Hepatocyte (in vitro differentiated cells): ENCODE measurements at regions not wholly inside any gene's neighbourhood (a gene's known extent, or its start where the extent isn't known, plus 50 kb on each side); places are given as distances from the start of the nearest gene placed in this dataset.

Experiments
- DNase-seq: peaks from one replicate; pipeline ENCODE4 v3.0.0-alpha.2; 2016; ENCODE audit warnings: low spot score
- H2AFZ ChIP-seq: fragments of 200-600 bp; sonication (generic); 2 replicates; pipeline ENCODE4 v1.6.0; 2016; ENCODE audit warnings: antibody characterized with exemption, mild to moderate bottlenecking
- H3K27ac ChIP-seq: fragments of 200-600 bp; sonication (generic); 2 replicates; pipeline ENCODE4 v1.5.1; 2016; ENCODE audit warnings: mild to moderate bottlenecking
- H3K27me3 ChIP-seq: fragments of 200-600 bp; sonication (generic); 2 replicates; pipeline ENCODE4 v1.6.1; 2016
- H3K36me3 ChIP-seq: fragments of 200-600 bp; sonication (generic); replicated peaks from 2 replicates; pipeline ENCODE4 v1.5.1; 2016; ENCODE audit warnings: low read depth; ENCODE audit not compliant: insufficient read depth
- H3K4me1 ChIP-seq: fragments of 200-600 bp; sonication (generic); 2 replicates; pipeline ENCODE4 v1.5.1; 2016; ENCODE audit warnings: mild to moderate bottlenecking, moderate library complexity; ENCODE audit not compliant: insufficient read depth
- H3K4me2 ChIP-seq: fragments of 200-600 bp; sonication (generic); 2 replicates; pipeline ENCODE4 v1.6.0; 2016
- H3K4me3 ChIP-seq: fragments of 200-600 bp; sonication (generic); 2 replicates; pipeline ENCODE4 v1.5.1; 2016; ENCODE audit warnings: mild to moderate bottlenecking
- H3K79me2 ChIP-seq: fragments of 200-600 bp; sonication (generic); 2 replicates; pipeline ENCODE4 v1.6.0; 2017; ENCODE audit warnings: mild to moderate bottlenecking
- H3K9me2 ChIP-seq: fragments of 200-600 bp; sonication (generic); replicated peaks from 2 replicates; pipeline ENCODE4 v1.6.0; 2017; ENCODE audit warnings: mild to moderate bottlenecking; ENCODE audit not compliant: insufficient read depth
- H3K9me3 ChIP-seq: fragments of 200-600 bp; sonication (generic); 2 replicates; pipeline ENCODE4 v1.5.1; 2016; ENCODE audit warnings: low read depth, mild to moderate bottlenecking
- H4K20me1 ChIP-seq: fragments of 200-600 bp; sonication (generic); 2 replicates; pipeline ENCODE4 v1.6.0; 2016; ENCODE audit warnings: mild to moderate bottlenecking; ENCODE audit not compliant: insufficient read depth, poor library complexity, severe bottlenecking
- EZH2 ChIP-seq: fragments of 200-600 bp; sonication (generic); IDR thresholded peaks from 2 replicates; pipeline ENCODE4 v1.6.1; 2016; ENCODE audit warnings: antibody characterized with exemption, mild to moderate bottlenecking, borderline replicate concordance
- EZH2phosphoT487 ChIP-seq: fragments of 200-600 bp; sonication (generic); IDR thresholded peaks from one replicate; pipeline ENCODE4 v1.6.1; 2018; ENCODE audit warnings: antibody characterized with exemption, mild to moderate bottlenecking, low read depth, moderate library complexity; ENCODE audit not compliant: unreplicated experiment, severe bottlenecking
- WGBS: methylation state at CpG from one replicate; pipeline ENCODE4 v1.1.6; 2016; ENCODE audit warnings: low lambda C conversion rate; ENCODE audit errors: missing lambda C conversion rate; 5-methylcytosine and 5-hydroxymethylcytosine counted together
- TF ChIP-seq, protein P1 (sequence below): fragments of 200-600 bp; sonication (generic); IDR thresholded peaks from 2 replicates; pipeline ENCODE4 v1.5.1; 2016; ENCODE audit warnings: antibody characterized with exemption, mild to moderate bottlenecking; ENCODE audit not compliant: poor library complexity

DNA sequence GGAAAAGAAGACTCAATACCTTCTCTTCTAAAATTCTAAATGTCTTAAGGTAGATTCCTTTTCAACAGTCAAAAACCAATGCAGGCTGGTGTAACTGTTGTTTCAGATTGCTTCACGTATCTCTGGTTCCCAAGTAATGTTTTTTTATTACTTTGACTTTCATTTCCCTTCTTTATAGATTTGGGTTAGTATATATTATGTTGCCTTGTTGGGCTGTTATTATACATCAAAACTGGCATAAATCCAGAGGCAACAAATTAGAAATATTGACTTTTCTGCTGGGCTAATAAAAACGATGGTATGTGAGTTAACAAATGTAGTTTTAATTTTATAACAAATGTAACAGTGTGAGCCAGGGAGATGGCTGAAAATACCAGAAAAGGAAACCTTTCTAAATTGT, 444.7 kb upstream of the TENM3 start:
- no peak overlapping the region for H2AFZ ChIP-seq
- no peaks in the 10 kb centered on the region for H3K36me3 ChIP-seq
- H3K27ac ChIP-seq = no peak overlapping the region
- no peaks in the 10 kb centered on the region for H3K79me2 ChIP-seq
- H4K20me1 ChIP-seq = no peaks in the 10 kb centered on the region
- H3K9me2 ChIP-seq = no peaks in the 10 kb centered on the region
- no peaks in the 10 kb centered on the region for H3K4me1 ChIP-seq
- DNase-seq = no peak
- no peak overlapping the region for H3K4me3 ChIP-seq
- WGBS = 60% methylated on average over 2 of the region's 2 CpGs
- TF ChIP-seq EZH2 = no peak
- TF ChIP-seq, protein P1, sequence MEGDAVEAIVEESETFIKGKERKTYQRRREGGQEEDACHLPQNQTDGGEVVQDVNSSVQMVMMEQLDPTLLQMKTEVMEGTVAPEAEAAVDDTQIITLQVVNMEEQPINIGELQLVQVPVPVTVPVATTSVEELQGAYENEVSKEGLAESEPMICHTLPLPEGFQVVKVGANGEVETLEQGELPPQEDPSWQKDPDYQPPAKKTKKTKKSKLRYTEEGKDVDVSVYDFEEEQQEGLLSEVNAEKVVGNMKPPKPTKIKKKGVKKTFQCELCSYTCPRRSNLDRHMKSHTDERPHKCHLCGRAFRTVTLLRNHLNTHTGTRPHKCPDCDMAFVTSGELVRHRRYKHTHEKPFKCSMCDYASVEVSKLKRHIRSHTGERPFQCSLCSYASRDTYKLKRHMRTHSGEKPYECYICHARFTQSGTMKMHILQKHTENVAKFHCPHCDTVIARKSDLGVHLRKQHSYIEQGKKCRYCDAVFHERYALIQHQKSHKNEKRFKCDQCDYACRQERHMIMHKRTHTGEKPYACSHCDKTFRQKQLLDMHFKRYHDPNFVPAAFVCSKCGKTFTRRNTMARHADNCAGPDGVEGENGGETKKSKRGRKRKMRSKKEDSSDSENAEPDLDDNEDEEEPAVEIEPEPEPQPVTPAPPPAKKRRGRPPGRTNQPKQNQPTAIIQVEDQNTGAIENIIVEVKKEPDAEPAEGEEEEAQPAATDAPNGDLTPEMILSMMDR = no peak
- no peak for TF ChIP-seq EZH2phosphoT487
- no peaks in the 10 kb centered on the region for H3K27me3 ChIP-seq
- no peaks in the 10 kb centered on the region for H3K9me3 ChIP-seq
- no peak overlapping the region for H3K4me2 ChIP-seq

DNA sequence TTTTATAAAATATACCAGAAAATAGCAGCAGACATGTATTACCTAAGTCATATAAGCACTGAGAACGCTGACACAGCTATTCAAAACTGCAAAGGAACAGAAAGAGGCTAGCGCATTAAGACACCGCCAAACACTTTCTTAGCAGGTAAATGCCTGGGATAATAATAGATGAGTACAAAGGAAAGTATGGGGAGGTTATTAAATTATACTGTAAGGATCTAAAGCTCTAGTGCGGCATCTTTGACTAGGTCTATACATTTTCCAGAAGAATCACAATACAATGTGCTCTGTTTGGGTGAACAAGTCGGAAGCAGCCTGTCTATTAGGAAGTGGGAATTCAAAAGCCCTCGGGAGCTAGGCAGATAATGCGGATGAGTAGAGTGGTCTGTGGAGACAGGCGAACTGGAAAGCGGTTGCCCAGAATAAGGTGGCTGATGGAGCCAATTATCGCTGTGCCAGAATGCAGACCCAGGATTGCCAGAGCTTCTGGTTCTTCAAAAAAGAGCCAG, 443.6 kb upstream of the TENM3 start:
- Histone ChIP-seq H3K27me3 (peaks cover 3% of the 10 kb centered on the region), H3K9me3 (no peaks in the 10 kb centered on the region), H3K9me2 (no peaks in the 10 kb centered on the region), H3K27ac (no peak overlapping the region), H3K36me3 (no peaks in the 10 kb centered on the region), H3K4me3 (no peak overlapping the region), H3K4me2 (no peak overlapping the region), H2AFZ (no peak overlapping the region), H3K79me2 (no peaks in the 10 kb centered on the region), H4K20me1 (no peaks in the 10 kb centered on the region), H3K4me1 (no peaks in the 10 kb centered on the region)
- 95% methylated on average over 10 of the region's 10 CpGs for WGBS
- DNase-seq = no peak
- TF ChIP-seq, protein P1 = no peak
- TF ChIP-seq EZH2phosphoT487 = no peak
- no peak for TF ChIP-seq EZH2

DNA sequence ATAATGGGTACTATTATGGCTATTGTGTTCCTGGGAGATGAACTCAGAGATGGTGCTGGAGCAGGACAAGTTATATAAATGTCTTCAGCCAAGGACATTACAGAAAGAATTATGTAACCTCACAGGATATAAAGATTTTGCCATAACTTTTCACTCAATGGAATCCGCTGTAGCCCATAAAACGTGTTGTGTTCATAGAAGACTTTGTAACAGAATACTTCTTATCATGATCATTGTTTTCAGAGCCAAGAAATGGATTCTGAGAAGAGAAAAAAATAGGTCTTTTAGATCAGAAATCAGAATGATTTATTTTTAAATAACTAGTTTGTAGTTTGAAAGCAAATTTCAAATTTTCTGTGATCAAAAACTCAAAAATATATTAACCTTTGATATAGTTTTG, 441.0 kb upstream of the TENM3 start:
- Histone ChIP-seq H4K20me1 (no peaks in the 10 kb centered on the region), H2AFZ (no peak overlapping the region), H3K9me2 (no peaks in the 10 kb centered on the region), H3K4me1 (no peaks in the 10 kb centered on the region), H3K4me2 (no peak overlapping the region), H3K79me2 (no peaks in the 10 kb centered on the region), H3K9me3 (no peaks in the 10 kb centered on the region), H3K36me3 (no peaks in the 10 kb centered on the region), H3K4me3 (no peak overlapping the region), H3K27me3 (peaks cover 3% of the 10 kb centered on the region), H3K27ac (no peak overlapping the region)
- 71% methylated on average over 2 of the region's 2 CpGs for WGBS
- DNase-seq = no peak
- TF ChIP-seq EZH2phosphoT487 = no peak
- TF ChIP-seq, protein P1 = no peak
- TF ChIP-seq EZH2 = no peak

DNA sequence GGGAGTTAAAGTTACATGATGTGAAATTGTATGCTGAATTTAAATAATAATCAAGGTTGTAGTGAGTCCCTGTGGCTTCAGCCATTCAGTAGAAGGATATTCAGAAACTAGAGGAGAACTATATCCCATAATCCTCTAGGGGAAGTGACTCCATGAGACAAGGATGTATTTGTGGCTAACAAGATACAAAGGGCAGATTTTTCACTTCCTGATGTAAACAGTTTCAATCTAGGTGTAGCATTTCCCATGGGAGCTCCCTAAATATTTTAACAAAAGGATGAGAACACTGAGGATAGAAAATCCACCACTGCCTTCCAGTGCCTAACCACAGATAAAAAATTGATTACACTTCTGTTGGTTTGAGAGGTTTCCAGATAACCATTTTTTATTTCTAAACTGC, 435.4 kb upstream of the TENM3 start:
- DNase-seq = no peak
- Histone ChIP-seq H3K4me3 (no peak overlapping the region), H3K4me2 (no peak overlapping the region), H3K79me2 (no peaks in the 10 kb centered on the region), H4K20me1 (no peaks in the 10 kb centered on the region), H3K4me1 (no peaks in the 10 kb centered on the region), H3K9me2 (no peaks in the 10 kb centered on the region), H3K36me3 (no peaks in the 10 kb centered on the region), H3K27me3 (peaks cover 3% of the 10 kb centered on the region), H3K27ac (no peak overlapping the region), H3K9me3 (no peaks in the 10 kb centered on the region), H2AFZ (no peak overlapping the region)
- TF ChIP-seq, protein P1 = no peak
- TF ChIP-seq EZH2 (no peak), EZH2phosphoT487 (no peak)
